ENCODE measurements at regions not wholly inside any gene's neighbourhood (a gene's known extent, or its start where the extent isn't known, plus 50 kb on each side); places are given as distances from the start of the nearest gene placed in this dataset.

DNA sequence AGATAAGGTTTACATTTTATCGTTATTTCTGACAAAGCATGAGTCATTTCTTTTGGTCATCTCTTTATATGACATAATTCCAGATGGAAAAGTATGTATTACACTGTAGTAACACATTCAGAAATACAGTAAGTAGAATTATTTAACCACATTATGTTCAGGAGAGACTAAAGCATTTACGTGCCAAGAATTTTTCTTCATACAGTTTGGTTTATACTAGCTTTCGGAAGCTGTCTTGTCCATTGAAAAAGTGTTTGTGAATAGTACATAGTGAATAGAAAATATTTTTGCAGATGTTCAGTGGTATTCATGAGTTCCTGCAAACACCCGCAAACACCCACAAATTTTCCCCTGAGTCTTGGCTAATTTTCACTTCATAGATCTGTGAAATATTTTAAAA is 1033.0 kb upstream of the INTU start:
- no peaks in the 10 kb centered on the region for H3K9me3 ChIP-seq (ENCODE audit: control insufficient read depth in 3 of 3, low read length in 3 of 3)
- H3K27ac ChIP-seq (ENCODE audit: low read depth, low read length): no peak overlapping the region
- H3K4me3 ChIP-seq (ENCODE audit: low read length in 3 of 3): no peak overlapping the region
- no peaks in the 10 kb centered on the region for H3K36me3 ChIP-seq (ENCODE audit: control insufficient read depth in 3 of 3, insufficient read depth in 3 of 3, low read length in 3 of 3)
- H3K27me3 ChIP-seq (ENCODE audit: control insufficient read depth in 3 of 3, insufficient read depth in 3 of 3, low read length in 3 of 3): no peaks in the 10 kb centered on the region
- no peak overlapping the region for H3K9ac ChIP-seq (ENCODE audit: low read depth in 1 of 3, low read length in 3 of 3)
- no peaks in the 10 kb centered on the region for H3K4me1 ChIP-seq (ENCODE audit: control insufficient read depth in 3 of 3, insufficient read depth in 3 of 3, low read length in 3 of 3)

DNA sequence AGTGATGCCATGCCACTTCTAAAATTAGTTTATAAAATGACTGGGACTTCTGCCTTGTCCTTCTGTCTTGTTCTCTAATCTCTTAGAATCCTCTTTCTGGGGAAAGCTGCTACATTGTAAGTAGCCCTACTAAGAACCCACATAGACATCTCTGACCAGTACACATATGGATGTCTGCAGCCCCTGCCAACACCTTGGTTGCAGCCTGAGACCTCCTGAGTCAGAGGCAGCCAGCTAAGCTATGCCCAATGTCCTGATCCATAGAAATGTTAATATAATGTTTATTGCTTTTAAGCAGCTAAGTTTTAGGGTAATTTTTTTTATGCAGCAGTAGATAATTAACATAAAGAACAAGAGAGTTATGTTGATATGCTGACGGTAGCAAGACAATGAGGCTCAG is 1029.5 kb upstream of the INTU start:
- H3K9me3 ChIP-seq (ENCODE audit: control insufficient read depth in 3 of 3, low read length in 3 of 3): no peaks in the 10 kb centered on the region
- no peaks in the 10 kb centered on the region for H3K27me3 ChIP-seq (ENCODE audit: control insufficient read depth in 3 of 3, insufficient read depth in 3 of 3, low read length in 3 of 3)
- no peak overlapping the region for H3K4me3 ChIP-seq (ENCODE audit: low read length in 3 of 3)
- H3K36me3 ChIP-seq (ENCODE audit: control insufficient read depth in 3 of 3, insufficient read depth in 3 of 3, low read length in 3 of 3): no peaks in the 10 kb centered on the region
- no peak overlapping the region for H3K9ac ChIP-seq (ENCODE audit: low read depth in 1 of 3, low read length in 3 of 3)
- H3K4me1 ChIP-seq (ENCODE audit: control insufficient read depth in 3 of 3, insufficient read depth in 3 of 3, low read length in 3 of 3): no peaks in the 10 kb centered on the region
- H3K27ac ChIP-seq (ENCODE audit: low read depth, low read length): no peak overlapping the region

DNA sequence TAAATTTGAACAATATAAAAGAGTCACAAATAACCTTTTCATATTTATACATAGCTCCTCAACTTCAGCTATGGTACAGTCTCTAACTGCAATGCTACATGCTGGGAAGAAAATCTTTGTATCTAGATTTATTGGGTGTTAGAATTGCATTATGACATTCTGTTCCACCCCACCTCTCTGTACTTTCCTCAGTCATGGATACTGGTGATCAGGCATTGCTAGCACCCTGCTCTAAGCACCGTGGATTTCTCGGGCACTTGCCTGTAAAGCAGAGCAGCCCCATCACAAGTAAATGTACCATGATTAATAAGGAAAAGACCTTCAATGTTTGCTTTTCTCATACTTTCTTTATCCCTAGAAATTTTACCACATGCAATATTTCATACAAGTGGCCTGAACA is 1028.9 kb upstream of the INTU start:
- no peaks in the 10 kb centered on the region for H3K4me1 ChIP-seq (ENCODE audit: control insufficient read depth in 3 of 3, insufficient read depth in 3 of 3, low read length in 3 of 3)
- no peak overlapping the region for H3K4me3 ChIP-seq (ENCODE audit: low read length in 3 of 3)

DNA sequence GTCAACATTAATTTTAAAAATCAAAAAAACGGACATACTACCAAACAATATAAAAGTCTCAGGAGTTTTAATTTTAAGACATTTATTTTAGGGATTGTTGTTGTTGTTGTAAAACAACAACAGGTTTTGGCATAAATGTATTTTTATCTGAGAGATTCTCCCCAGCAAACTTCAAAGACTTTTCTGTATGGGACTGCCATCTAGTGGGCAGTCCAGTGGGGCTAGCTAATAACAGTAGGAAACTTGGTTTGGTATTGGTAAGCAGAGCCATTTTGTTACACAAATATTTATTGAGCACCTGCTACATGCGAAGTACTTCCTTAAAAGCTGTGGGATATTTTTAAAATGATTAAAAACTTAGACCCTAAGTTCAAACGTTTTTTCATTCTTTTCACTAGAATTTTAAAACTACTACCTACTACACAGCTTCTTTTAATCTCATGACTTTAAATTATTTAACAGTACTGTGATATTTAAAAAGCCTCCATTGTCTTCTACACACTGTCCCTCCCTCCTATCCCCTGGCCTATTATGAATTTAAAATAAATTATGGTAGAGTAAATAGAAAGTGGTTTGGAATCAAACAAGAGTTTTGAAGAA is 1028.4 kb upstream of the INTU start:
- Histone ChIP-seq H3K4me3 (ENCODE audit: low read length in 3 of 3) (no peak overlapping the region), H3K9me3 (ENCODE audit: control insufficient read depth in 3 of 3, low read length in 3 of 3) (no peaks in the 10 kb centered on the region), H3K9ac (ENCODE audit: low read depth in 1 of 3, low read length in 3 of 3) (no peak overlapping the region), H3K36me3 (ENCODE audit: control insufficient read depth in 3 of 3, insufficient read depth in 3 of 3, low read length in 3 of 3) (no peaks in the 10 kb centered on the region), H3K27ac (ENCODE audit: low read depth, low read length) (no peak overlapping the region), H3K4me1 (ENCODE audit: control insufficient read depth in 3 of 3, insufficient read depth in 3 of 3, low read length in 3 of 3) (no peaks in the 10 kb centered on the region), H3K27me3 (ENCODE audit: control insufficient read depth in 3 of 3, insufficient read depth in 3 of 3, low read length in 3 of 3) (no peaks in the 10 kb centered on the region)

More for the DNA sequence above, 1028.9 kb upstream of the INTU start:
- no peaks in the 10 kb centered on the region for H3K36me3 ChIP-seq (ENCODE audit: control insufficient read depth in 3 of 3, insufficient read depth in 3 of 3, low read length in 3 of 3)
- H3K27me3 ChIP-seq (ENCODE audit: control insufficient read depth in 3 of 3, insufficient read depth in 3 of 3, low read length in 3 of 3): no peaks in the 10 kb centered on the region
- no peak overlapping the region for H3K9ac ChIP-seq (ENCODE audit: low read depth in 1 of 3, low read length in 3 of 3)
- H3K27ac ChIP-seq (ENCODE audit: low read depth, low read length): no peak overlapping the region
- no peaks in the 10 kb centered on the region for H3K9me3 ChIP-seq (ENCODE audit: control insufficient read depth in 3 of 3, low read length in 3 of 3)

DNA sequence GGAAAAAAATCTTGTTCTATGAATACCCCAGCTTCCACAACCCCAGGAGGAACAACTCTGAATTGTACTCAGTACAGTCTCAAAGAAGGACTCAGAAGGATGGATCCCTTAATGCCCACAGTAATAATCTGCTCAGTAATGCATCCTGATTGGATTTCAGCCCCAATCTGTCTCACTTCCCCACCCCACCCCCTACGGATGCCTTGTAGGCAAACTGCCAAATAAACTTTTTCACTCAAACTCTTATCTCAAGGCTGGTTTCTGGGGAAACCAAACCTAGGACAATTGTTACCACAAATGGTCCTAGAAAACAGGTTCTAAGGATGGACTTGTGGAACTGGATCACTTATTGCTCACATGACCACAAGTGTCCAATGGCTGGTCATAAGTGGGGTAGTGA is 1021.8 kb upstream of the INTU start:
- Histone ChIP-seq H3K9me3 (ENCODE audit: control insufficient read depth in 3 of 3, low read length in 3 of 3) (no peaks in the 10 kb centered on the region), H3K9ac (ENCODE audit: low read depth in 1 of 3, low read length in 3 of 3) (no peak overlapping the region), H3K4me1 (ENCODE audit: control insufficient read depth in 3 of 3, insufficient read depth in 3 of 3, low read length in 3 of 3) (no peaks in the 10 kb centered on the region), H3K27me3 (ENCODE audit: control insufficient read depth in 3 of 3, insufficient read depth in 3 of 3, low read length in 3 of 3) (no peaks in the 10 kb centered on the region), H3K36me3 (ENCODE audit: control insufficient read depth in 3 of 3, insufficient read depth in 3 of 3, low read length in 3 of 3) (no peaks in the 10 kb centered on the region), H3K4me3 (ENCODE audit: low read length in 3 of 3) (no peak overlapping the region), H3K27ac (ENCODE audit: low read depth, low read length) (no peak overlapping the region)

DNA sequence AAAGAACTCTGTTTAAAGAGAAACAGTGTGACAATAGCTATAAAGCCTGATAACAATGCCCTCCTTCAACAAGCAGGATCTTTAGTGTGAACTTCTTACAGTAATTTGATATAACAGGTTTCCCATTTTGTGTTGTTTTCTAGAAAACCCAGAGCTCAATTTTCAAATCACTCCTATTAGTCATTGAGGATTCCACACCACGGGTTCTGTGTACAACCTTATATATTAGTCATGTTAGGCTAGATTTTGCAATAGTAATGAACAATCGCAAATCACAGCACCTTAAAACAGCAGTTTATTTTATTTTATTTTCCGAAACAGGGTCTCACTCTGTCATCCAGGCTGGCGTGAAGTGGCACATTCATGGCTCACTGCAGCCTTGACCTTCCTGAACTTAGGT is 1020.9 kb upstream of the INTU start:
- Histone ChIP-seq H3K36me3 (ENCODE audit: control insufficient read depth in 3 of 3, insufficient read depth in 3 of 3, low read length in 3 of 3) (no peaks in the 10 kb centered on the region), H3K9ac (ENCODE audit: low read depth in 1 of 3, low read length in 3 of 3) (no peak overlapping the region), H3K27me3 (ENCODE audit: control insufficient read depth in 3 of 3, insufficient read depth in 3 of 3, low read length in 3 of 3) (no peaks in the 10 kb centered on the region), H3K9me3 (ENCODE audit: control insufficient read depth in 3 of 3, low read length in 3 of 3) (no peaks in the 10 kb centered on the region), H3K4me1 (ENCODE audit: control insufficient read depth in 3 of 3, insufficient read depth in 3 of 3, low read length in 3 of 3) (no peaks in the 10 kb centered on the region), H3K4me3 (ENCODE audit: low read length in 3 of 3) (no peak overlapping the region), H3K27ac (ENCODE audit: low read depth, low read length) (no peak overlapping the region)

DNA sequence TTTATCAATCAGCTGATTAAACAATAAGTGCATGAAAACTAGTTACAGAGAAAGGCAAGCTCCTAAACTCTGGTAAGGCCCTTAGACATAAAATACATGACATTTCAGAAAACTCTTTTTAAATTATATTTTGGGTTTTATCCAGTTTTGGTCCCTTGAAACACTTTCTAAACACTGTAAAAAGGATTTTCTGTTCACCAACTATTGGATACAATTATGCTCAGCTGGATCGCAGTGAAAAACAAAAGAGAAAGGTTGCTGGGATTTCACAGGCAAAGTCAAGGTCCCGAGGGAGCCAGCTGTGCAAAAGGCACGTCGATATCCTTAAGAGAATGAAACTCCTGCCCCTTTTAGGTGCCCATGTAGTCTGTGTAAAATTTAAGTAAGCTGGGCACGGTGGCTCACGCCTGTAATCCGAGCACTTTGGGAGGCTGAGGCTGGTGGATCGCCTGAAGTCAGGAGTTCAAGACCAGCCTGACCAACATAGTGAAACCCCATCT is 1018.4 kb upstream of the INTU start:
- no peaks in the 10 kb centered on the region for H3K4me1 ChIP-seq (ENCODE audit: control insufficient read depth in 3 of 3, insufficient read depth in 3 of 3, low read length in 3 of 3)
- no peak overlapping the region for H3K4me3 ChIP-seq (ENCODE audit: low read length in 3 of 3)
- no peaks in the 10 kb centered on the region for H3K36me3 ChIP-seq (ENCODE audit: control insufficient read depth in 3 of 3, insufficient read depth in 3 of 3, low read length in 3 of 3)
- H3K27ac ChIP-seq (ENCODE audit: low read depth, low read length): no peak overlapping the region
- no peak overlapping the region for H3K9ac ChIP-seq (ENCODE audit: low read depth in 1 of 3, low read length in 3 of 3)
- H3K9me3 ChIP-seq (ENCODE audit: control insufficient read depth in 3 of 3, low read length in 3 of 3): no peaks in the 10 kb centered on the region
- H3K27me3 ChIP-seq (ENCODE audit: control insufficient read depth in 3 of 3, insufficient read depth in 3 of 3, low read length in 3 of 3): no peaks in the 10 kb centered on the region

DNA sequence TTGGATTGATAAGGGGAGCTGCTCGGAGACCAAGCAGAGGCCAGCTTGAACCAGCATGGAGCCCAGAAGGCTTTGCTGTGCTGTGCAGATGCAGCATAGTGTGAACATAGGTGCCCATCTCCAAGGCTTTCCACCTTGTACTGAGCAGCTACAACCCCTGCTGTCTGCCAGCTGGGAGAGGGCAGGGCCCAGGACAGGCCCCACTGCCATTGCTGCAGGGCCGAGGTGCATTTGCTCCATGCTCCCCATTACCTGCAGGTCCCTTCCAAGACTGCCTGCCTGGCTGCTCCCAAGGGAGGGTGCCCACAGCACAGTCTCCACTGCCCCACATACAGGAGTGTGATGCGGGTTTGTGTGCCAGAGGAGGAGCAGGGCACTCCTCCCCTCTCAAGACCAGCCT is 1016.0 kb upstream of the INTU start:
- no peak overlapping the region for H3K9ac ChIP-seq (ENCODE audit: low read depth in 1 of 3, low read length in 3 of 3)
- H3K4me3 ChIP-seq (ENCODE audit: low read length in 3 of 3): no peak overlapping the region
- no peaks in the 10 kb centered on the region for H3K27me3 ChIP-seq (ENCODE audit: control insufficient read depth in 3 of 3, insufficient read depth in 3 of 3, low read length in 3 of 3)
- no peak overlapping the region for H3K27ac ChIP-seq (ENCODE audit: low read depth, low read length)
- H3K4me1 ChIP-seq (ENCODE audit: control insufficient read depth in 3 of 3, insufficient read depth in 3 of 3, low read length in 3 of 3): no peaks in the 10 kb centered on the region
- no peaks in the 10 kb centered on the region for H3K36me3 ChIP-seq (ENCODE audit: control insufficient read depth in 3 of 3, insufficient read depth in 3 of 3, low read length in 3 of 3)
- no peaks in the 10 kb centered on the region for H3K9me3 ChIP-seq (ENCODE audit: control insufficient read depth in 3 of 3, low read length in 3 of 3)

DNA sequence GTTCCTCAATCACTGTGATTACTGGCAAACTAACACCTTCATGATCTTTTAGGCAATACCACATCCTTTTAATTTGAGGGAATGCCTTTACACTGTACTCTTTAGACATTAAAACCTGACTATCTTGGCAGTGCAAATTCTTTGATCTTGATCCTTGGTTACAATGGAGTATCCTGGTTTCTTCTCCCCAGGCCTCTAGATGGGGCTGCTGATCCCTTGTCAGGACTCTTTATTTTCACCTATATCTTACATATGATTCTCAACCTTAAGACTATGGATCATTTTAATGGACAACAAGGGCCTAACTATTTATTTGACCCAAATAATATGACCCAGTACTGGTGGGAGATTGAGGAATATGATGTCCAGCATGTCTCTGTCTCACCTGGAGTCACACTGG is 1005.5 kb upstream of the INTU start:
- H3K27ac ChIP-seq (ENCODE audit: low read depth, low read length): no peak overlapping the region
- H3K4me3 ChIP-seq (ENCODE audit: low read length in 3 of 3): no peak overlapping the region
- H3K27me3 ChIP-seq (ENCODE audit: control insufficient read depth in 3 of 3, insufficient read depth in 3 of 3, low read length in 3 of 3): no peaks in the 10 kb centered on the region
- no peak overlapping the region for H3K9ac ChIP-seq (ENCODE audit: low read depth in 1 of 3, low read length in 3 of 3)
- no peaks in the 10 kb centered on the region for H3K9me3 ChIP-seq (ENCODE audit: control insufficient read depth in 3 of 3, low read length in 3 of 3)
- H3K4me1 ChIP-seq (ENCODE audit: control insufficient read depth in 3 of 3, insufficient read depth in 3 of 3, low read length in 3 of 3): no peaks in the 10 kb centered on the region
- no peaks in the 10 kb centered on the region for H3K36me3 ChIP-seq (ENCODE audit: control insufficient read depth in 3 of 3, insufficient read depth in 3 of 3, low read length in 3 of 3)

DNA sequence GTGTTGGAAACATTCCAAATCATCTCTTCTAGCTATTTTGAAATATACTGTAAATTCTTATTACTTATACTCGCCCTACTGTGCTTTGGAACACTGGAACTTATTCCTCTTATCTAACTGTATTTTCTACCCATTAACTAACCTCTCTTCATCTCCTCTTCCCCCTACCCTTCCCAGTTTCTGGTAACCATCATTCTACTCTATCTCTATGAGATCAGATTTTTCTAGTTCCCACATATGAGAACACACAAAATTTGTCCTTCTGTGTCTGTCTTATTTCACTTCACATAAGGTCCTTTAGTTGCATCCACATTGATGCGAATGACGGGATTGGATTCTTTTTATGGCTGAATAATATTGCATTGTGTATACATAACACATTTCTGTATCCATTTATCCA is 1003.8 kb upstream of the INTU start:
- no peak overlapping the region for H3K9ac ChIP-seq (ENCODE audit: low read depth in 1 of 3, low read length in 3 of 3)
- H3K27me3 ChIP-seq (ENCODE audit: control insufficient read depth in 3 of 3, insufficient read depth in 3 of 3, low read length in 3 of 3): no peaks in the 10 kb centered on the region
- no peak overlapping the region for H3K27ac ChIP-seq (ENCODE audit: low read depth, low read length)
- H3K4me3 ChIP-seq (ENCODE audit: low read length in 3 of 3): no peak overlapping the region
- no peaks in the 10 kb centered on the region for H3K4me1 ChIP-seq (ENCODE audit: control insufficient read depth in 3 of 3, insufficient read depth in 3 of 3, low read length in 3 of 3)
- no peaks in the 10 kb centered on the region for H3K36me3 ChIP-seq (ENCODE audit: control insufficient read depth in 3 of 3, insufficient read depth in 3 of 3, low read length in 3 of 3)
- H3K9me3 ChIP-seq (ENCODE audit: control insufficient read depth in 3 of 3, low read length in 3 of 3): no peaks in the 10 kb centered on the region

DNA sequence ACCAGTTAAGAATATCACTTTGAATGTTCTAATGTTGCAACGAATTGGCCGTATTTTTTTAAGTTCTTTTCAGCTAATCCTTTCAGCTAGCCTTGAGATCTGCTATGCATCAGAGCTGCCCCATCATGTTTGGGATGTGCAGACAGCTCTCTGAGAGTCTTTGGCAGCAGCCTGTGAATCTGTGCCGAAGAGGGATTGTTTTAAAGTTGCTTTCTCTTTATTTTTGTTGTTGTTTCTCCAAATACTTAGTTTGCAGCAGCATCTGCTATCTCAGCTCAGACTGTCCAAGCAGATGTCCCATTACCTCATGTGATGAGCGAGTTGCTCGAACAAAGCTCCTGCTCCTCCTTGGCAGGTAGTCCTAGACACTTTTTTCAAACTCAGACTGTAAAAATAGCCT is 1002.5 kb upstream of the INTU start:
- Histone ChIP-seq H3K4me3 (ENCODE audit: low read length in 3 of 3) (peak overlapping the region in 1 of 3 donors; percentile 15), H3K36me3 (ENCODE audit: control insufficient read depth in 3 of 3, insufficient read depth in 3 of 3, low read length in 3 of 3) (no peaks in the 10 kb centered on the region), H3K27ac (ENCODE audit: low read depth, low read length) (no peak overlapping the region), H3K27me3 (ENCODE audit: control insufficient read depth in 3 of 3, insufficient read depth in 3 of 3, low read length in 3 of 3) (no peaks in the 10 kb centered on the region), H3K9ac (ENCODE audit: low read depth in 1 of 3, low read length in 3 of 3) (no peak overlapping the region), H3K9me3 (ENCODE audit: control insufficient read depth in 3 of 3, low read length in 3 of 3) (no peaks in the 10 kb centered on the region), H3K4me1 (ENCODE audit: control insufficient read depth in 3 of 3, insufficient read depth in 3 of 3, low read length in 3 of 3) (no peaks in the 10 kb centered on the region)
